Peyer's patch (tissue), 4 donors: ENCODE measurements at regions not wholly inside any gene's neighbourhood (a gene's known extent, or its start where the extent isn't known, plus 50 kb on each side); places are given as distances from the start of the nearest gene placed in this dataset.

Experiments used
- POLR2A ChIP-seq, 2 donors: fragments of 450-650 bp; IDR thresholded peaks; one replicate each; pipeline ENCODE4 v1.5.1; 2017; ENCODE audit warnings: antibody characterized with exemption in 2 of 2, mild to moderate bottlenecking in 2 of 2, moderate library complexity in 2 of 2
- TF ChIP-seq, protein P1 (sequence below), 6 experiments: fragments of 450-650 bp in 4 of 6; fragments of 200-600 bp in 2 of 6; sonication (generic) in 1 of 6; IDR thresholded peaks; one replicate each; pipeline ENCODE4 v1.5.1; 2017 to 2019; ENCODE audit warnings: antibody characterized with exemption in 6 of 6, mild to moderate bottlenecking in 3 of 6, moderate library complexity in 1 of 6

DNA sequence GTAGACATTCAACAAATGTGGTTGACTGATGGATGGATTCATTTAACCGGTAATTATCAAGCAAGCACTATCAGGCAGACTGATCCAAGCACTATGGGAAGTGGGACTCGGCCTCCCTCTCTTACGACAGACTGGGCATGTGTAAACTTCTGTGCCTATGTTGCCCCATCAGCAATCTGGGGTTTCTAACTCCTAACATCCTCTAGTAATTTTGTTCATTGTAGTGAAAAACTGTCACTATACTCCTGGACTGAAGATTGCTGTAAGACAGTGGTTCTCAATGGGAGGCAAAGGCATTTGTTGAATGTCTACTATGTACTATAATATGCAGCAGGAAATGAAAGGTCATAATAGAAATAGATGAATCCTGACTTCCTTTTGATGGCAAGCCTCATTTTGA lies 51.2 kb upstream of the CREB1 start:
- TF ChIP-seq, protein P1, sequence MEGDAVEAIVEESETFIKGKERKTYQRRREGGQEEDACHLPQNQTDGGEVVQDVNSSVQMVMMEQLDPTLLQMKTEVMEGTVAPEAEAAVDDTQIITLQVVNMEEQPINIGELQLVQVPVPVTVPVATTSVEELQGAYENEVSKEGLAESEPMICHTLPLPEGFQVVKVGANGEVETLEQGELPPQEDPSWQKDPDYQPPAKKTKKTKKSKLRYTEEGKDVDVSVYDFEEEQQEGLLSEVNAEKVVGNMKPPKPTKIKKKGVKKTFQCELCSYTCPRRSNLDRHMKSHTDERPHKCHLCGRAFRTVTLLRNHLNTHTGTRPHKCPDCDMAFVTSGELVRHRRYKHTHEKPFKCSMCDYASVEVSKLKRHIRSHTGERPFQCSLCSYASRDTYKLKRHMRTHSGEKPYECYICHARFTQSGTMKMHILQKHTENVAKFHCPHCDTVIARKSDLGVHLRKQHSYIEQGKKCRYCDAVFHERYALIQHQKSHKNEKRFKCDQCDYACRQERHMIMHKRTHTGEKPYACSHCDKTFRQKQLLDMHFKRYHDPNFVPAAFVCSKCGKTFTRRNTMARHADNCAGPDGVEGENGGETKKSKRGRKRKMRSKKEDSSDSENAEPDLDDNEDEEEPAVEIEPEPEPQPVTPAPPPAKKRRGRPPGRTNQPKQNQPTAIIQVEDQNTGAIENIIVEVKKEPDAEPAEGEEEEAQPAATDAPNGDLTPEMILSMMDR (IDR thresholded peaks at IDR 0.05), result no peak
- TF ChIP-seq POLR2A (IDR thresholded peaks at IDR 0.05), result no peak
